ENCODE measurements at regions not wholly inside any gene's neighbourhood (a gene's known extent, or its start where the extent isn't known, plus 50 kb on each side); places are given as distances from the start of the nearest gene placed in this dataset.
"Not testable (repeated sequence)": the region's sequence is repeated elsewhere in the genome, so short reads cannot be mapped to it uniquely, and the experiment has no call there.

DNA sequence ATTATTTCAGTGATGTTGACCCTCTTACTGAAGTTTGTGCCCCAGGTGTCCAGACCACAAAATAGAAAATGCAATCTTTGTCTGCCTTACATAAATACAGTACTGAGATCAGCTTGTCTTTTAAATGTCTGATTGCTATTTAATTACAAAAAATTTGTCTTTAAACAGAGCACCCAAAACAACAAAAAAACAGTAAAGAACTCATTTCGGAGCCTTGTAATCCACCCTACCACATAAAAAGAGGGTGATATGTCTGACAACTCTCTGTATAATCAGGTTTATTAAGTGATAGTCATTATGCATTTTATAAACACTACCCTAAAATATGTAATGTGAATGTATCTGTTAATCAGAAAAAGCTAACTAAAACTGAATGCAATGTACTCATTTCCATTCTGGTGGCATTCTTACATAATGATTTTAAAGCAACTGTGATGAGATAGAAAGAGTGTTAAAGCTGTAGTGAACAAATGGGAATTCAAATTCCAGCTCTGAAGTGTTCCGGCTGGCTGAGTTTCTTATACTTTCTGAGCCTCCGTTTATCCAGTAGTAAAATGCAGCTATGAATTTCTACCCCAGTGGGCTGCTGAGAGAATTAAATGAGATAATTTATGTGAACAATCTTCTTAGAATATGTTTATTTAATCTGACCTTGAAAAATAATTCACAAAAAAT lies 486.6 kb downstream of the USP25 start:
- 70 to 72% methylated on average over 3 of the region's 3 CpGs for WGBS, 2 donors
- no peak for DNase-seq (ENCODE audit: low spot score in 2 of 2)

GRCh38 chr21:16218682-16219343 lies 489.0 kb downstream of the USP25 start:
- TF ChIP-seq CTCF (IDR thresholded peaks at IDR 0.05): no peak
- no peak for TF ChIP-seq POLR2A (IDR thresholded peaks at IDR 0.05)
- no peak for DNase-seq (ENCODE audit: low spot score in 2 of 2)
- 88 to 89% methylated on average over 4 of the region's 4 CpGs for WGBS, 2 donors
- H3K4me3 ChIP-seq (ENCODE audit: low read depth, poor library complexity, severe bottlenecking): no peak overlapping the region
- intact Hi-C loops (cut with DNase I; ENCODE audit: low total_unique reads): no loop called here

More for the DNA sequence above, 486.6 kb downstream of the USP25 start:
- intact Hi-C loops (cut with DNase I; ENCODE audit: low total_unique reads): no loop called here
- no peak overlapping the region for H3K4me3 ChIP-seq (ENCODE audit: low read depth, poor library complexity, severe bottlenecking)
- TF ChIP-seq CTCF (IDR thresholded peaks at IDR 0.05) (no peak), POLR2A (IDR thresholded peaks at IDR 0.05) (no peak)

- intact Hi-C loops (cut with DNase I; ENCODE audit: low total_unique reads); H3K4me3 ChIP-seq (ENCODE audit: low read depth, poor library complexity, severe bottlenecking); DNase-seq (ENCODE audit: low spot score in 2 of 2): not testable (repeated sequence)
- 81 to 82% methylated on average over 3 of the region's 3 CpGs for WGBS, 2 donors
Observed at GRCh38 chr21:16224756-16225155, 495.0 kb downstream of the USP25 start.

GRCh38 chr21:16239659-16240265 lies 510.0 kb downstream of the USP25 start:
- 85 to 88% methylated on average over 11 of the region's 11 CpGs for WGBS, 2 donors
- TF ChIP-seq CTCF (IDR thresholded peaks at IDR 0.05): no peak
- no peak for TF ChIP-seq POLR2A (IDR thresholded peaks at IDR 0.05)
- intact Hi-C loops (cut with DNase I; ENCODE audit: low total_unique reads): no loop called here
- DNase-seq (ENCODE audit: low spot score in 2 of 2): no peak
- H3K4me3 ChIP-seq (ENCODE audit: low read depth, poor library complexity, severe bottlenecking): no peak overlapping the region

DNA sequence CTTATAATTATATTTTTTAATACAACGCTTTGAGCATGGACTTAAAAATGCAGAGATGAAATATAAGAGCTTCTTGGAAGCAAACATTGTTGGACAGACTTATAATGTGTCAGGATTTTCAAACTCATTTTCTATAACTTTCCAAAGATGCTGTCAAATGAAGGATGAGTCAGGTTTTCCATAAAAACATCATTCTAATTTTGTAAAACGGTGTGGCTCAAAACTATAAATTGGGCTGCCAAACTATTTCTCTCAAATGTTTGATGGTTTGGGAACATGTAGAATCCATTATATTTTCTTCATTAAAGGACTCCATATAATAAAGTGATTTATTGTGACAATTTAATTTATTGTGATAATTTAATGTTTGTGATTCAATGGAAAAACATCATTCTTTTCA lies 511.2 kb downstream of the USP25 start:
- intact Hi-C loops (cut with DNase I; ENCODE audit: low total_unique reads): no loop called here
- DNase-seq (ENCODE audit: low spot score in 2 of 2): no peak
- TF ChIP-seq POLR2A (IDR thresholded peaks at IDR 0.05) (no peak), CTCF (IDR thresholded peaks at IDR 0.05) (no peak)
- WGBS, 2 donors: 41 to 56% methylated on average over 2 of the region's 2 CpGs
- no peak overlapping the region for H3K4me3 ChIP-seq (ENCODE audit: low read depth, poor library complexity, severe bottlenecking)

- 52 to 55% methylated on average over 6 of the region's 6 CpGs for WGBS, 2 donors
- intact Hi-C loops (cut with DNase I; ENCODE audit: low total_unique reads): no loop called here
- no peak for DNase-seq (ENCODE audit: low spot score in 2 of 2)
- no peak for TF ChIP-seq POLR2A (IDR thresholded peaks at IDR 0.05)
- TF ChIP-seq CTCF (IDR thresholded peaks at IDR 0.05): no peak
- no peak overlapping the region for H3K4me3 ChIP-seq (ENCODE audit: low read depth, poor library complexity, severe bottlenecking)
Observed at GRCh38 chr21:16241479-16241963, 511.7 kb downstream of the USP25 start.
